ENCODE measurements at regions not wholly inside any gene's neighbourhood (a gene's known extent, or its start where the extent isn't known, plus 50 kb on each side); places are given as distances from the start of the nearest gene placed in this dataset.

- H3K4me3 ChIP-seq (replicated peaks; ENCODE audit: low read depth, low read length): no peak overlapping the region
- no peak for DNase-seq (ENCODE audit: extremely low read depth, low read depth)
- TF ChIP-seq CTCF (IDR thresholded peaks at IDR 0.05; ENCODE audit: low read depth, low read length, missing control alignments): no peak
These were observed 1419.8 kb downstream of the ARAP2 start for GRCh38 chr4:34824515-34824914.

- no peak for DNase-seq (ENCODE audit: extremely low read depth, low read depth)
- TF ChIP-seq CTCF (IDR thresholded peaks at IDR 0.05; ENCODE audit: low read depth, low read length, missing control alignments): no peak
- no peak overlapping the region for H3K4me3 ChIP-seq (replicated peaks; ENCODE audit: low read depth, low read length)
These were observed 1417.7 kb downstream of the ARAP2 start for GRCh38 chr4:34826660-34827059.

- DNase-seq (ENCODE audit: extremely low read depth, low read depth): no peak
- H3K4me3 ChIP-seq (replicated peaks; ENCODE audit: low read depth, low read length): no peak overlapping the region
- no peak for TF ChIP-seq CTCF (IDR thresholded peaks at IDR 0.05; ENCODE audit: low read depth, low read length, missing control alignments)
These were observed 1398.4 kb downstream of the ARAP2 start for GRCh38 chr4:34845926-34846325.

GRCh38 chr4:34850421-34850820 lies 1393.9 kb downstream of the ARAP2 start:
- TF ChIP-seq CTCF (IDR thresholded peaks at IDR 0.05; ENCODE audit: low read depth, low read length, missing control alignments): no peak
- no peak overlapping the region for H3K4me3 ChIP-seq (replicated peaks; ENCODE audit: low read depth, low read length)
- peak; percentile 11 for DNase-seq (ENCODE audit: extremely low read depth, low read depth)

GRCh38 chr4:34850968-34851367 lies 1393.3 kb downstream of the ARAP2 start:
- DNase-seq (ENCODE audit: extremely low read depth, low read depth): peak; percentile 94
- H3K4me3 ChIP-seq (replicated peaks; ENCODE audit: low read depth, low read length): no peak overlapping the region
- no peak for TF ChIP-seq CTCF (IDR thresholded peaks at IDR 0.05; ENCODE audit: low read depth, low read length, missing control alignments)

GRCh38 chr4:34851411-34851810 lies 1392.9 kb downstream of the ARAP2 start:
- no peak for TF ChIP-seq CTCF (IDR thresholded peaks at IDR 0.05; ENCODE audit: low read depth, low read length, missing control alignments)
- DNase-seq (ENCODE audit: extremely low read depth, low read depth): peak; percentile 27
- H3K4me3 ChIP-seq (replicated peaks; ENCODE audit: low read depth, low read length): no peak overlapping the region

- no peak for DNase-seq (ENCODE audit: extremely low read depth, low read depth)
- H3K4me3 ChIP-seq (replicated peaks; ENCODE audit: low read depth, low read length): no peak overlapping the region
- TF ChIP-seq CTCF (IDR thresholded peaks at IDR 0.05; ENCODE audit: low read depth, low read length, missing control alignments): no peak
These were observed 1389.9 kb downstream of the ARAP2 start for GRCh38 chr4:34854451-34854850.

All from HFF-Myc (cell line).